Activated CD4-positive, CD25-positive, alpha-beta regulatory T cell (primary cell): ENCODE measurements at regions not wholly inside any gene's neighbourhood (a gene's known extent, or its start where the extent isn't known, plus 50 kb on each side); places are given as distances from the start of the nearest gene placed in this dataset.

ENCODE experiments used
- DNase-seq, 4 experiments: peaks; one replicate each; lab custom pipeline; 2025; lab: John Stamatoyannopoulos, UW

DNA sequence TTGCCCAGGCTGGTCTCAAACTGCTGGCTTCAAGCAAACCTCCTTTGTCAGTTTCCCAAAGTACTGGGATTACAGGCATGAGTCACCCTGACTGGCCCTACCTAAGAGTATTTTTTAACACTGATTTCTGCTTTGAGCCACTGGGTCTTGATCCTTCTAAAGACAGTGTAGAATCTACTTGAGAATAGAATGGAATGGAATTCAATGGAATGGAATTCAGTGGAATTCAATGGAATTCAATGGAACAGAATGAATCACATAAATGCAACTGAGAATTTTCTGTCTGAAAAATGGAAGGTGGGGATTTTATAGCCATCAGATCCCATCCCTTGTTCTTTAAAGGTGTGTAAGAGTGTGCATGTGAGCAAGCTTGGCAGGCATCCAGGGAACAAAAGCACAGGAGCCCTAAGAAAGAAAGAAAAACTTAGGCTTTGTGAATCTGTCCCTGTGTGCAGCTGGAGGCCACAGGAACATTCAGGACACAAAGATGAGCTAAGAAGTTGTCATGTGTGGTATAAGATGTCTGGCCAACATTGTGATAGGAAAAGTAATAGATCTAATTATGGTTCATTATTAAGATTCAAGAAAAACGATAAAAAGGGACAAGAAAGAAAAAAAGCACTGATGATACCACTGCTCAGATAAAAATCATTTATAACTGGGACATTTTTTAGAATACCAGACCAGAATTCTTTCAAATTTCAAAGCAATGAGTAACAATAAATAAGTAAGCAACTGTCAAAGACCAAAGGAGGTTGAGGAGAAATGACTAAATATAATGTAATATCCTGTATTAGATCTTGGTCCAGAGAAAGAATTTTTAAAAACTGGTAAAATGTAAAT is 681.0 kb upstream of the GJE1 start:
- DNase-seq, result no peak

DNA sequence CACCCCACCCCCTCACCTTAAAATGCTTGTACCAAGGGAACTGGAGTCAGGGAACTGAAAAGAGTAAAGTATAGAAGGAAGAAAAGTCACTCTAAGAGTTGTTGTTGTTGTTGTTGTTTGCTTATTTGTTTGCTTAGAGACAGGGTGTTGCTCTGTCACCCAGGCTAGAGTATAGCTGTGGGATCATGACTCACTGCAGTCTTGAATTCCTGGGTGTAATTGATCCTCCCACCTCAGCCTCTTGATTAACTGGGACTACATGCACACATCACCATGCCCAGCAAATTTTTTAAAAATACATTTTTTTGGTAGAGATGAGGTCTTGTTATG is 681.6 kb upstream of the GJE1 start:
- DNase-seq, result no peak

DNA sequence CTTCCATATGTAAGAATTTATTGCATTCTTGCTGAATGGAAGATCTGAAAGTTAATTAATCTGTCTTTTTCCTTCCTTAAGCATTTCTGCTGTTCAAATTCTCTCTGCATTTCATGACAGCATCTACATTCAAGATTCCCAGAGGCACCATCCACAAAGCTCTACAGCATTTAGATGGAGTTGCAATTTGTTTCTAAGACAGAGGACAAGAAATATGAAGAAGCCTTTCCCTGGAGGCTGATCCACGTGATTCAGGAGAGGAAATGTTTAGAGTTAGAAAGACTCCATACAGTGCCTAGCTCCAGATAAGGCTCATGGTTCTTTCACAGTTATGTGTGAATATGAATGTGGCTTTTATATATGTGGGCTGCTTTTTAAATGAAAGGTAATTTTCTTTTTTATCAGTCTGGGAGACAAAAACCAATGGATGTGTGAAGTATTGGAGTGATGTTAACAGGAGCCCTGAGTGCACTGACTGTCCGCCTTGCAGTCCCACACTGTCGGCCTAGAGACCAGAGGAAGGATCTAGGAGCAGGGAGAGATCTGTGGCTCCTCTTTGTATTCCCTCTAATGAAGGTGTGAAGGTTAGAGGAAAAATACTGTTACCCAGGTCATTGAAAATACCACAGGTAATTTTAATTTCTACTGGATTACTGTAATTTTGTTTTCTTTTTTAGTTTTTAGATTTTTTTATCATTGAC is 686.6 kb upstream of the GJE1 start:
- no peak for DNase-seq

DNA sequence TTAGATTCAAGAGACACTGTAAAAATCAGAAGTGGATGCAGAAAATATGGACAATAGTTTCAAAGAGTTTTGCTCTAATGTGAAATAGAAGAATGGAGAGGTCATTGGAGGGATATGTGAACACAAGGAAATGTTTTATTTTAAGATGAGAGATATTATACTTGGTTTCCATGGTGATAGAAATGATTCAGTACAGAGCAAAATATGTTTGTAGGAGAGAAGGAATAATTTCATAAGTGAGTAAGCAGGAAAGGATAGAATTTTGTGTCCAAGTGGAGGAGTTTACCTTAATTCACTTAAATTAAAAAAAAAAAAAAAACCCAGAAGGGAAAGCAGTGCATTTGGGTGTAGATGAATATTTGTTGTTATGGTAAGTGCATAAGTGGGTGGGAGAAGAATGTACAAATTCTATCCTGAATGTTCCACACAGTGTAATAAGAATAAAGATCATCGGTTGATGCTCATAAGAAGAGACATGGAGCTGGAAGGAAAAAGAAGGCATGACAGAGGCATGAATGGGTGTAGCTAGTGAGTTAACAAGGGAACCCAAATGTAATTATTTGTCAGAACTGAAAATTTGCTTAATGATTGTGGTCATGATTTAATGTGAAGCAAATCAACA is 688.9 kb upstream of the GJE1 start:
- no peak for DNase-seq

DNA sequence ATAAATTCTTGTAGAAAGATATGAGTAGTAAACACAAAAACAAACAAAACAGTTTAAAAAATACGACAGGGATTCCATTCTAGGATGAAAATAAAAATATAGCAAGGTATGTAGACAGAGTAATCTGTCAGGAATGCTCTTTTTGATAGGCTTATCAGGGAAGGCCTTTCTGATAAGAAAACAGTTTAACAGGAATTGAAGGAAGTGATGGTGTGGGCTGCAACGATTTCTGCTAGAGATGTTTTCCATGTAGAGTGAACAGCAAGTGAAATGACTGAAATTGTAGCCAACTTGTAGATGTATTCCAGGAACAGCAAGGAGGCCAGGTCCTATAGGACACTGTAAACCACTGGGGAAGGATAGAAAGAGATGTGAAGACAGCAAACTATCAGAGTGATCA is 689.7 kb upstream of the GJE1 start:
- DNase-seq, result no peak

DNA sequence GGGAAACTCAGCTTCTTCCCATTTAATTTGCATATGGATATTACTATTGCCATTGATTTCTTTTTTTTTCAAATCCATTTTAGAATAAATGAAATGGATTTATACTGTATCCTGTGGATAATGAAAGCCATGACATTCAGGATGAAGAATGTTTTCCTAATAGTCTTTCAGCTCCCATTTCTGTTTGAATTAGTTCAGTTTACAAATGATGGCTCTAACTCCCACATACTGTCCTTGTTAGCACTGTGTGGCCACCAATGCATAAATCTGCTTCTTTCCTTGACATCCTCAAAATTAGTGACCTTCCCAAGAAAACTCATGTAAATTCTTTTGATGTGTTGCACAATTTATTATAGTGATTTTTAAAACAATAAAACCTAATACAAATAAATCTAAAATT is 693.2 kb upstream of the GJE1 start:
- no peak for DNase-seq

DNA sequence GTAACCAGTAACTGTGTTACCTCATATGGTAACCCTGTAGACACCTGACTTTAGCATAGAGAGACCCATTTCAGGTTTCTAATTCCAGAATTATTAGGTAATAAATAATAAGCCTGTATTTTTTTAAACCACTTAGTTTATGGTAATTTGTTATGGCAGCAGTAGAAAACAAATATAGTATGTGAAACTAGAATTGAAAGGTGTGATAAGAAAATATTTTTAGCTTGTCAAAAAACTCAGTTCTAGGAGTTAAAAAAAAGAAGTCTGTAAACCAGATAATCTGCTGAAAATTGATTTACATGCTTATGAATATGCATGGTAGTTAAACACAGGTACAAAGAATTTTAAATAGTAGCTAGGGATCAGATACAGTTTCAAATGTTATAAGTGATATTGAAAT is 695.0 kb upstream of the GJE1 start:
- DNase-seq, result no peak

DNA sequence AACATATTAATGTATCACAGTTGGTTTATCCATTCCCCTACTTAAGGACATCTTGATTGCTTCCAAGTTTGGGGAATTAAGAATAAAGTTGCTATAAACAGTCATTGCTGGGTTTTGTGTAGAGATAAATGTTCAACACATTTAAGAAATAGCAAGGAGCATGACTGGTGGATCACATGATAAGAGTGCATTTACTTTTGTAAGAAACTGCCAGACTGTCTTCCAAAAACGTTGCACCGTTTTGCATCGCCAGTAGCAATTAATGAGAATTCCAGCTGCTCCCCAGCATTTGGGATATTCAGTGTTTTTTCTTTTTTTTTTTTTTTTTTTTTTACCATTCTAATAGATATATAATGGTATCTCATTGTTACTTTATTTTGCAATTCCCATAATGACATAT is 695.7 kb upstream of the GJE1 start:
- DNase-seq, result no peak

DNA sequence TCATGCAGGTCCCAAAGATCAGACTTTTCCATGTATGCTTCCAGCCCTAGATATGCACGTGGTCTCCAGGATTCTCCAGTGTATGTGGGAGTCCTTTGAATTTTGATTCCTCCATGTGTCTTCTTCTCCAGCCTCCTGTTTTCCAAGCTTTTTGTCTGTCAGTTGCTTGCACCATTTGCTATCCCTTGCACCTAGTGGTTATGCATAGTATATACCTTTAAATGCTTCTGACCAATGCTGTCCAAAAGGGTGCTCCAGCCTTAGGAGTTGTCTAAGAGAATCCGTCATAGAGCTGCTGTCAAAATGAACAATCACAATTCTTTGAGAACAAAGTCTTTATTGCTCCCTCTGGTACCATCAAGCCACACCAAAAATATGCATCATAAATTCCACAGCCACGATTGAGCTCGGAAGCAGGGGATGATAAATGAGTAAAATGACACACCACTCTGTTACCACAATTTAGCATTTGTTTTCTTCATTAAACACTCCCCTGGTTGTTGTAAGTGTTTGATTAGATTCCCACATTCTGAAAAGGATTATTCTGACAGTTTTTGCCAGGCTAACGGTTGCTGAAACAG is 706.2 kb upstream of the GJE1 start:
- no peak for DNase-seq

DNA sequence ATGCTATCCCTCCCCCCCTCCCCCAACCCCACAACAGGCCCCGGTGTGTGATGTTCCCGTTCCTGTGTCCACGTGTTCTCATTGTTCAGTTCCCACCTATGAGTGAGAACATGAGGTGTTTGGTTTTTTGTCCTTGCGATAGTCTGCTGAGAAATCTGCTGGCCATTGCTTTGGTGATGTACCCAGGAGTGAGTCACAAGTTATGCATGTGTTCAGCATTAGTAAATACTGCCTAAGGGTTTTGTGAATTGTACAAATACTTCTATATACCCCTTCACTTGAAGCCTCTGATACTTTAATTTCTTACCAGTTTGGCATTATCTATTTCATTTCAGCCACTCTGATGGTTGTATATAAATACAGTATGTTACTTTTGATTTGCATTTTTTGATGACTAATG is 711.3 kb upstream of the GJE1 start:
- DNase-seq, result no peak

DNA sequence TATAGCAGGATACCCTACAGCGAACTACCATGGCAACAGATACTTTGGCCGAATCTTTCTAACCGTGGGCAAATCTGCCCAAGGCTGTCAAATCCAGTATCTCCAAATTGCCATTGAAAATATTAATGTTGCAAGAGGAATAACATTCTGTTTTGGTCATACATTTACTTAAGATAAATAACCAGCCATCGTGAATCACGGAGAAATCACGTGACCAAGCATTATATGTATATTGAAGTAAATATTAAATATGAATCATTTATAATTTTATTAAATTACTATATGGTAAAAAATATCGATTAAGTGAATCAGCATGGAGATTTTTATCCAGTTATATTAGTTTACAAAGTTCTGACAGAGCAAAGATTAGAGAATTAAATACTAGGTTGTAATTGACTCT is 714.6 kb upstream of the GJE1 start:
- no peak for DNase-seq

DNA sequence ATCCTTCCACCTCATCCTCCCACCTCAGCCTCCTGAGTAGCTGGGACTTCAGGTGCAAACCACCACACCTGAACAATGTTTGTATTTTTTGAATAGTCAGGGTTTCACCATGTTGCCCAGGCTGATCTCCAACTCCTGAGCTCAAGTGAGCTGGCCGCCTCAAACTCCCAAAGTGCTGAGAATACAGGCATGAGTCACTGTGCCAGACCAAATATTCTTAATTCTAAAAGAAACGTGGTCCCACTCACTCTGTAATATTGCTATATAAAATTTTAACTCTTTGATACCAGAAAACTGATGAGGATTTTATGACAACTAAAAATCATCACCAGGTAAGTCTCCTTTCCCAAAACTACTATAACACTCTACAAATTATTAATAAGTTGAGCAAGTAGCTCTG is 716.8 kb upstream of the GJE1 start:
- no peak for DNase-seq

DNA sequence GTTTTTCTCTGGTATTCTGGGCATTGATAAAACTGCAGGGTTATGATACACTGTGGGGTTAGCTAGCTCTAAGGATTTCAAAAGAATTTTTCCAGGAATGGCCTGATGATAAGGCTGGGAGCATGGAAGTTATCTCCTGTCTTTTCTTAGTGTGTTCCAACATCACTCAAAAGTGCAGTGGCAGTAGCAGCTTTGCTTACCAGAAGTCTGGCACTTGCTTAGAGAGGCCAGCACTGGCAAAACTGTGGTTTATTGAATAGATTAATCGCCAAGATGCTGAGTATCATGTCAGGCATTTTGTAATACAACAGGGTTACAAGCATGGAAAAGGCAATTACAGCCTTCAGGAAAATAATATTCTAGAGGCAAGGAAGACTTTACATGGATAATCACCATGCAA is 719.5 kb upstream of the GJE1 start:
- no peak for DNase-seq

DNA sequence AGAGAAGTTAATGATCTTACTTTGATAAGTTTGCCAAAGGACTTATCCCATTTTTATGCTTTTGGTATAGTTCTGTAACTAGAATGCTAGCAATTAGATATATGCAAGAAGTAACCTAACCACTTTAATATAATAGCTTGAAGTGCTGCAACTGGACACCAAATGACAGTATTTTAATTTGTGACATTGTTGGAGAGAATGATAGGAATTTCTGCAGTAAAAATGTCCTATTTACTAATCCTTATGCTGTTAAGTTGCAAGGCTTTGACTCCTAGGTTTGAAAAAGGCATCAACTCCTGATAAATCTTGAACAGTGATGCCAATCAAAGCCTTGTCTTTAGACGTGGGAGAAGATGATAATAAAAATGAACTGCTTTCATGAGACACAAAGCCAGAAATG is 726.0 kb upstream of the GJE1 start:
- no peak for DNase-seq

DNA sequence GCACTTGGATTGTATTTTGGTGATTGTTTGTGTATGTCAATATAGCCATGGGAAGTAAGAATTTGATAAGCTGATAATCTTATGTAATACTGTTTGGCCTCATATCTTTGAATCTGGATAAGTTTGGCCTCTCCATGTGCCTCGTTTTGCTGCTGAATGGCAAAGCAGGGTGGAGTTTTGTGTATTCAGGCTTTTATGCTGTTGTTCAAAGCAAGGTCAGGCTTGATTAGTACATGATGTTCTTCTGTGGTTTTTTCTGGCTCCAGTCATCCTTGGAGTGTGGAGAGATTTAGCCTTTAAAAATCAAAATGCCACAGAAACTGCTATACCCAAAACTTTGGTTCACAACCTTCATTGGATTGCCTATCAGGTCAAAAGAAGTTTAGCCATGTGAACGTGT is 728.9 kb upstream of the GJE1 start:
- no peak for DNase-seq

DNA sequence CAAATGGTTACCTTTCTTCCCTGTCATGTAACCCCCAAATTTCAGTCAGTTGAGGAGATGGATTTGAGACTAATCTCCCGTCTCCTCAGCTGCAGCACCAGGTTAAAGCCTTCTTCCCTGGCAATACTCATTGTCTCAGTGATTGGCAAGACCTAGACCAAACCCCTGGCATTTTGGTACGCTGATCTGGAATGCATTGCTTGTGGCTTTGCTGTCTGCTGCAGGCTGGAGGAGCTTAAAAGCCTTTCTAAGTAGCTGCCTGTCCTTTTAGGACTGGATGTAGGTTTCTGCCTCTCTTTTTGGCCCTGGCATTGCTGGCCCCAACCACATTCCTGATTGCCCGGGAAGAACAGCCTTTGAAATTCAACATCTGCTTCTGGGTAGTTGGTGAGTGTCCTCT is 729.6 kb upstream of the GJE1 start:
- DNase-seq, result no peak

DNA sequence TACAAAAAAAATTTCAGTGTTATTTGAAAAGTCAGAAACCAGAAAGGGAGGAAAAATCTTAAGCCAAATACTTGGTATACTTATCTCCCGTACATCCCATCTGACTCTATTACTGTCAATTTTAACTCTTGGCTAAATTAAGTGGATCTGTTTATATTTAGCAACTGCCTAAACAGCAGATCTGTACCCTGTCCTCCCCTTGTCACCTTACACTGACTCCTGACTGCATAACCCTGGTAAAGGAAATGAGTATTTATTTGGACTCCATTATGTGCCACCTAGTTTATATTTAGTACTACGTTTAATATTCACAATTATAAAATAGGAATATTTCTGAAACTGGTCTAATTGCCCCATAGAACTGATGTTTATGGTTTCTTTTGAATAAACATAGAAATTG is 730.2 kb upstream of the GJE1 start:
- no peak for DNase-seq

DNA sequence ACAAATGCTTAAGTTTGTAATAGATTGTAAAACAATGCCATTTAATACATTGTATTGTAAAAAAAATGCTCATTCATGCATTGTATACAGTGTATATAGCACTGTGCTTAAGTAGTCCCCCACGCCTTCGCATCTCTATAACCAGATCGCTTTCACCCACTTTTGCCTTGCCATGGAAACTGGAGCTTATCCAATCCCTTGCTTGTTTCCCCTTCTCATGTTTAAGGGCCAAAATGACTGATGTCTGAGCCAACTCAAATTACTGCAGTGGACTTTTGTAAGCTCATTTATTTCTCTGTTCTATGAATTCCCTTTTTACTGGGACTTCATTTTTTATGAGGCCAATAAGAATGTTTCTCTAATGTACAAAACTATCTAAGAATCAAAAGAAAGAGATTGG is 730.9 kb upstream of the GJE1 start:
- DNase-seq, result no peak

DNA sequence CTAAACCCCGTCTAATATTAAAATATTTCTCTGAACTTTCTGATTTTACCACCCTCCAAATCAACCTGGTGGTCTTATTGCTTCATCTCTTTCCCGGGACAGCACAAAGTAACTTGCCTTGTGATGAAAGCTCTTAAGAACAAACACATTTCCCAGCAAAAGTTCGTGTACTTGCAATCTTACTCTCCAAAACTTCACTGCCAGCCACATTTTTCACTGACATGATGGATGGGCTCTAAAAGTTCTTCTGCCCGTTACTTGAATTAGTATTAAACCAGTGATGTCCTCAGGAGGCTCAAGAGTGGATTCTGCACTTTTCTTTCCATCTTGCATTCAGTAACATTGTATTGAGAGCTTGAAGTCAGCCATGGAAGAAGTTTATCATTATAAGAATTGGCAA is 731.6 kb upstream of the GJE1 start:
- DNase-seq, result no peak

DNA sequence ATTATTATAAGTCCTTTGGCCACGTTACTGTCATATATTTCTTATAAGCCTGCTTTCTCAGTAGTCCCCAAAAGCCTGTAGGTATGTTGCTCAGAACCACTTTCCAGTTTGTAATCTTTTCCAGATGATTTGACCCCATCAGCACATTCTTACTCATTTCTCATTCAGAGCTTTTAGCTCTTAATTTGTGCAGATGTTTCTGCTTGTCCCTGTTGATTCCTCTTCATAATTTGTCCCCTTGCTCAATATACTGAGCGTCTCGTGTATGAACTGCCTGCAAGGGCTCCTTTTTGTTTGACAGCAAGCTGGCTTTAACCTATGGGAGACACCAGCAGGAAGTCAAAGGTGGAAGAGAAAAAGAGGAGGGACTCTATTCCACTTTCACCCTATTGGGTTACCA is 733.8 kb upstream of the GJE1 start:
- DNase-seq, result no peak

DNA sequence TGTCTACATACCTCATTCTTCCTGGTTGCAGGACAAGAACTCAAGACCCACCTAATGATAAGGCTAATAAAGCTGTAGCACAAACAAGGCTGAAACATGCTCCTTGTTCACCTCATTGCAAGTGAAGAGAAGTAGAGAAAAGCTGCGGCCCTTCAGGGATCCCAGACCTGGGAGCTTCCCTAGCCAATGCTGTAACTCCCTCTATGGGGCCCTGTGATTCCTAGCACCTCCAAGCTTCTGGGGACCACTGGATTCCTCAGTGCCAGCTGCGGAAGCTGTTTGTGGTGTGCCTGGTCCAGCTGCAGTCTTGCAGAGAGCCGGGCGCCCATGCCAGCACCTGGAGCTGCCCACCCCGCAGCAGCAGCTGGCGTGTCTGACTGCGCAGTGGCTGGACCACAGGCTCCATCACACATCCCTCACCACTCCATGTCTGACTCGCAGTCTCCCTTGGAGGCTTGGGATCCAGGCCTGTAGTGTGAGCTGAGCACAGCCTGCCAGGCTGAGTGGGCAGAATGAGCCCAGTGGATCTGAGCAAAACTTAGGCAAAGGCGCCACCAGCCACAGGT is 737.2 kb upstream of the GJE1 start:
- no peak for DNase-seq

DNA sequence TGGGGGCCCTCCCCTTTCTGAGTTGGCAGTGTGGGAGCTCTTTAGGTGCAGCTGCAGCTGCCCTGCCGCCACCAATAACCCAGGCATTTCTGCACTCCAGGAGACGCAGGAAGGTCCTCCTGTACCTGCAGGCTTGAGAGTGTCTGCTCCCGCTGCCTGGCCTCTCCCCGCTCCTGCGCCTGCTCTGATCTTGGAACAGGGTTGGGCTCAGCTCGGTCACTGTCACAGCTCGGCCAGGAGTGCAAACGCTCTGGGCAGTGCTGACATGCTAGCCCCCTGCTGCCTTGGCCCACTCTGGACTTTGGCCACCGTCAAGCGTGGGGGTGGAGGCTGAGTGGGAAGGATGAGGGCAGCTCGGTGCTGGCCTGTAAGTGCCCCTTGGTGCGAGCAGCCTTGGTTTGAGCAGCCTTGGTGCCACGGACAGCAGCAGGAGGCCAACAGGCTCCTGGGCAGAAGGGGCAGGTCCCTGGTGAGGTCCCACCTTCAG is 738.1 kb upstream of the GJE1 start:
- no peak for DNase-seq

DNA sequence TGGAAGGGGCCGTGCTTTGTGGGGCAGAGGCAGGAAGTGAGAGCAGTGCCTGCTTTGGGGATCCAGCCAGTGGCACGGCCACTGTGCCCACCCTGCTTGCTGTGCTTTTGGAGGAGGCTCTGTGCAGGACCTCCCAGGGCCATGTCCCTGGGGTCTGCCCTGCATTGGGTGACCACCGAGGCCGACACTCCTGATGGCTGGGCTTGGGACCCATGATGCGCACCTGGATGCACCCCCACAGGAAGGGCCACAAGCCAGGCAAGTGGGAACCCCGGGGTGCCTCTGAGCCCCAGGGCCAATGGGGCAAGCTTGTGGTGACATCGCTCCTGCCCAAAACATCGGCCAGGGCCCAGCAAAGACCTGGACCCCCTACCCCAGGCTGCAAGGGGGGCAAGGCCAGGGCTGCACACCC is 738.6 kb upstream of the GJE1 start:
- DNase-seq, result no peak
